ENCODE measurements at regions not wholly inside any gene's neighbourhood (a gene's known extent, or its start where the extent isn't known, plus 50 kb on each side); places are given as distances from the start of the nearest gene placed in this dataset.

GRCh38 chr10:84770824-84771223 is 442.4 kb downstream of the CCSER2 start:
- TF ChIP-seq CTCF (IDR thresholded peaks at IDR 0.05; ENCODE audit: insufficient read depth, low read length, poor library complexity, severe bottlenecking) = no peak
- no peak for TF ChIP-seq EZH2phosphoT487 (conservative IDR thresholded peaks at IDR 0.05; ENCODE audit: low read length)
